ENCODE measurements at regions not wholly inside any gene's neighbourhood (a gene's known extent, or its start where the extent isn't known, plus 50 kb on each side); places are given as distances from the start of the nearest gene placed in this dataset.

- no peak for DNase-seq
These were observed 52.0 kb upstream of the ABL1 start for GRCh38 chr9:130782886-130783530.

DNA sequence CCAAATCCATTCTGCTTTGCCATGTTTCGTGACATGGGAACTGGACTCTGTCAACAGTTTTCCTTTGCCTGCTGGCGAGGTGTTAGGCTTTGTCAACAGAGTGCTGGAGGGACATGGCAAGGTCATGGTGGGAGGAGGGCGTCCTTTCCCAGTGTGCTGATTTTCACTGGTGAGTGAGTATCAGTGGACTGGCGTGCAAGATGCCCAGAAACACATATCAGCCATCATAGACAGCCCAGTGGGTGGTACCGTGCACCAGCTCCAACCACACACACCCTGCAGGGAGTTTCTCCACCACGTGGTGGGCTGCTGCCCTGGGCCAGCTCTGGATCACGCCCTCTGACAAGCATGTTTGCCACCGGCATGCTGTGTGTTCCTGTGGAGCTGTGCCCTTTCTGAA is 50.0 kb upstream of the ABL1 start:
- no peak for DNase-seq
